GM18951 (cell line): ENCODE measurements at regions not wholly inside any gene's neighbourhood (a gene's known extent, or its start where the extent isn't known, plus 50 kb on each side); places are given as distances from the start of the nearest gene placed in this dataset.
"Not testable (repeated sequence)": the region's sequence is repeated elsewhere in the genome, so short reads cannot be mapped to it uniquely, and the experiment has no call there.

Experiments
- POLR2A ChIP-seq: IDR thresholded peaks from 4 replicates; pipeline ENCODE4 v1.6.1; 2011; ENCODE audit warnings: mild to moderate bottlenecking; ENCODE audit not compliant: insufficient read length, insufficient read depth; ENCODE audit errors: extremely low read depth
- in situ Hi-C: fragments of 300-500 bp; cut with MboI; formaldehyde crosslinking; loops from one replicate; pipeline ENCODE4 v1.12.0; 2022; ENCODE audit warnings: low sequenced_read_pairs, mixed read lengths, inconsistent platforms; ENCODE audit not compliant: unreplicated experiment

DNA sequence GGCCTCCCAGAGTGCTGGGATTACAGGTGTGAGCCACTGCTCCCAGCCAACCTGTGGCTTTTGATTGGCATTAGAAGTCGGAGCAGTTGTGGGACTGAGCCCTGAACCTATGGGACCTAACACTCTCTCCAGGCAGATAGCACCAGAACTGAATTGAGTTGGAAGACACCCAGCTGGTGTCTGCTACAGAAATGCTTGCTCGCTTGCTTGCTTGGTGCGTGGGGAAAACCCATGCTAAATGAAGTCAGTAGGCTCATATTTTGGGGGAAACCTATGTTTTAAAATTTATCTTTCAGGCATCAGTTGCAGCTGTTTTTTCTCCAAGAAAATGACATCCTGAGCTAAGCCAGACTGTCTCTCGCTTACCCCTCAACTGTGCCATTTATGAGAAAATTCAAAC lies 158.5 kb upstream of the RFC3 start:
- no peak for TF ChIP-seq POLR2A
- in situ Hi-C loops, result no loop called here

DNA sequence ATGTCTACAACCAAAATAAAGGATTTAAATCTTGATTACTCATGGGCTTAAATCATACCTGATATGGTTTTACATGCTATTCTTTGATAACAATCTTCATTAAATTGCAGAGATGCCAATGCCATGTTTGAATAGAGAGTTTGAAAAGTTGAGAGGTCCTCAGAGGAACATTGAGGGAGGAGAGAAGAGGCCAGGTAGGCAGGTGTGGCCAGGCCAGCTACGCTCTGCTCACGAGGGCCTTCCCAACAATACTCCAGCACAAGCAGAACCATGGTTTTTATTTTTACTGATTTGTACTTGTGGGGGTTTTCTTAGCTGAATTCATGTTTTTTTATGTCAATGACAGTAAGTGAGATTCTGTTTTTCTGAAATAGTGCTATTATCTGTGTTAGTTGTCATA lies 158.1 kb upstream of the RFC3 start:
- no peak for TF ChIP-seq POLR2A
- in situ Hi-C loops, result no loop called here

- in situ Hi-C loops, result no loop called here
These were observed 155.6 kb upstream of the RFC3 start for GRCh38 chr13:33662392-33662791.

GRCh38 chr13:33665626-33666175 lies 152.2 kb upstream of the RFC3 start:
- no peak for TF ChIP-seq POLR2A
- in situ Hi-C loops, result no loop called here

More at GRCh38 chr13:33662392-33662791, 155.6 kb upstream of the RFC3 start:
- TF ChIP-seq POLR2A, result no peak

- TF ChIP-seq POLR2A, result no peak
- in situ Hi-C loops, result no loop called here
These were observed 146.4 kb upstream of the RFC3 start for GRCh38 chr13:33671560-33671959.

DNA sequence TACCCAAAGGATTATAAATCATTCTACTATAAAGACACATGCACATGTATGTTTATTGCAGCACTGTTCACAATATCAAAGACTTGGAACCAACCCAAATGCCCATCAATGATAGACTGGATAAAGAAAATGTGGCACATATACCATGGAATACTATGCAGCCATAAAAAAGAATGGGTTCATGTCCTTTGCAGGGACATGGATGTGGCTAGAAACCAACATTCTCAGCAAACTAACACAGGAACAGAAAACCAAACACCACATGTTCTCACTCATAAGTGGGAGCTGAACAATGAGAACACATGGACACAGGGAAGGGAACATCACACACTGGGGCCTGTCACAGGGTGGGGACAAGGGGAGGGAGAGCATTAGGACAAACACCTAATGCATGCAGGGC lies 145.9 kb upstream of the RFC3 start:
- in situ Hi-C loops, result not testable (repeated sequence)

GRCh38 chr13:33676045-33676989 lies 141.6 kb upstream of the RFC3 start:
- TF ChIP-seq POLR2A, result no peak
- in situ Hi-C loops, result no loop called here

- in situ Hi-C loops, result no loop called here
- TF ChIP-seq POLR2A, result no peak
These were observed 140.7 kb upstream of the RFC3 start for GRCh38 chr13:33677215-33677614.

DNA sequence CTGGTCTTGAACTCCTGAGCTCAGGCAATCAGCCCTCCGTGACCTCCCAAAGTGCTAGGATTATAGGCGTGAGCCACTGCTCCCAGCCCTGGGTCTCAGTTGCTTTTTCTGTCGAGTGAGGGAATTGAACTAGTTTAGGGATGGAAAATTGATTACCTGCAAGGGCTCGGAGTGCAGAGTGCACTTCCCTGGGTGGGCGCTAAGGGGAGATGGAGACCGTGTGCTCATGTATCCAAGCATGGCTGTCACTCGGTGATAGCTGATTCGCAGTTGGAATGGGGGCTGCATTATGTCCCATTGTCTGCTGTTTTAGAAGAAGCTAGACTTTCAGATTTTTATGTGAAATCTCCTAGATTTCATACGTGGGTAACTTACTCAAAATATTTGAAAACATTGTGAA lies 139.9 kb upstream of the RFC3 start:
- no peak for TF ChIP-seq POLR2A
- in situ Hi-C loops, result no loop called here

GRCh38 chr13:33678906-33679657 lies 138.9 kb upstream of the RFC3 start:
- in situ Hi-C loops, result no loop called here
- peak; percentile 78 for TF ChIP-seq POLR2A

DNA sequence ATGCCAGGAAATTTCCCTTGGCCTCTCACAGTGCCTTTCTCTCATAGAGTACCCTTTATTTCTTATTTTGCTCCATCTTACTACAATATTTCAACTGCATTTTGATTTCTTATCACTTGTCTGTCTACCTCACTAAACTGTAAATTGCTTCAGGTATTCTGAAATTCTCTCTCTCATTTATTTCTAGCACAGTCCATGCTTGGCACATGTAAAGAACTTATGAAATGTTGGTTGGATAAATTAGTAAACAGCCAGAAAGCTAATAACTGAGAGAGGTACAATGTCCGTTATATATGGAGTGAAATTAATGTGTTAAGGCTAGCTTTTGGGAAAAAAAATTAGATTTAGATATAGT lies 138.3 kb upstream of the RFC3 start:
- in situ Hi-C loops, result no loop called here
- TF ChIP-seq POLR2A, result no peak

- no peak for TF ChIP-seq POLR2A
- in situ Hi-C loops, result no loop called here
These were observed 135.9 kb upstream of the RFC3 start for GRCh38 chr13:33682020-33682564.

GRCh38 chr13:33682646-33683045 lies 135.3 kb upstream of the RFC3 start:
- in situ Hi-C loops, result not testable (repeated sequence)
